ENCODE measurements at regions not wholly inside any gene's neighbourhood (a gene's known extent, or its start where the extent isn't known, plus 50 kb on each side); places are given as distances from the start of the nearest gene placed in this dataset.
"Not testable (repeated sequence)": the region's sequence is repeated elsewhere in the genome, so short reads cannot be mapped to it uniquely, and the experiment has no call there.

GRCh38 chr9:135358552-135358940, 121.0 kb upstream of the PPP1R26 start:
- DNase-seq (ENCODE audit: low spot score) = no peak

GRCh38 chr9:135359764-135360163, 119.8 kb upstream of the PPP1R26 start:
- DNase-seq (ENCODE audit: low spot score) = no peak

GRCh38 chr9:135360617-135361016, 119.0 kb upstream of the PPP1R26 start:
- DNase-seq (ENCODE audit: low spot score) = no peak

GRCh38 chr9:135361668-135362067, 117.9 kb upstream of the PPP1R26 start:
- DNase-seq (ENCODE audit: low spot score) = not testable (repeated sequence)

- no peak for DNase-seq (ENCODE audit: low spot score)
Observed at GRCh38 chr9:135363596-135363995, 116.0 kb upstream of the PPP1R26 start.

GRCh38 chr9:135365013-135365768, 114.4 kb upstream of the PPP1R26 start:
- DNase-seq (ENCODE audit: low spot score) = no peak

- DNase-seq (ENCODE audit: low spot score) = no peak
Observed at GRCh38 chr9:135366104-135366503, 113.5 kb upstream of the PPP1R26 start.

GRCh38 chr9:135369412-135369990, 110.1 kb upstream of the PPP1R26 start:
- DNase-seq (ENCODE audit: low spot score) = no peak

- no peak for DNase-seq (ENCODE audit: low spot score)
Observed at GRCh38 chr9:135370411-135371375, 108.9 kb upstream of the PPP1R26 start.

GRCh38 chr9:135371535-135371934, 108.0 kb upstream of the PPP1R26 start:
- no peak for DNase-seq (ENCODE audit: low spot score)

GRCh38 chr9:135372036-135372435, 107.5 kb upstream of the PPP1R26 start:
- no peak for DNase-seq (ENCODE audit: low spot score)

GRCh38 chr9:135372501-135373008, 107.0 kb upstream of the PPP1R26 start:
- no peak for DNase-seq (ENCODE audit: low spot score)

GRCh38 chr9:135373151-135373685, 106.4 kb upstream of the PPP1R26 start:
- no peak for DNase-seq (ENCODE audit: low spot score)

- DNase-seq (ENCODE audit: low spot score) = no peak
Observed at GRCh38 chr9:135373820-135374219, 105.8 kb upstream of the PPP1R26 start.

- no peak for DNase-seq (ENCODE audit: low spot score)
Observed at GRCh38 chr9:135374591-135374990, 105.0 kb upstream of the PPP1R26 start.

GRCh38 chr9:135375001-135375400, 104.6 kb upstream of the PPP1R26 start:
- DNase-seq (ENCODE audit: low spot score) = no peak

GRCh38 chr9:135376511-135377265, 102.9 kb upstream of the PPP1R26 start:
- DNase-seq (ENCODE audit: low spot score) = no peak

GRCh38 chr9:135377431-135377830, 102.2 kb upstream of the PPP1R26 start:
- no peak for DNase-seq (ENCODE audit: low spot score)

- DNase-seq (ENCODE audit: low spot score) = no peak
Observed at GRCh38 chr9:135378751-135379150, 100.8 kb upstream of the PPP1R26 start.

- no peak for DNase-seq (ENCODE audit: low spot score)
Observed at GRCh38 chr9:135379540-135380267, 99.9 kb upstream of the PPP1R26 start.

Data from CD4-positive, alpha-beta T cell treated with Interleukin-6 at 100 ng/mL for 8 hours (primary cell).